Sigmoid colon (tissue), 4 donors: ENCODE measurements at regions not wholly inside any gene's neighbourhood (a gene's known extent, or its start where the extent isn't known, plus 50 kb on each side); places are given as distances from the start of the nearest gene placed in this dataset.

Source experiments
- POLR2A ChIP-seq, 2 donors: fragments of 450-650 bp; IDR thresholded peaks; one replicate each; pipeline ENCODE4 v1.6.1; 2016; ENCODE audit warnings: antibody characterized with exemption in 2 of 2, mild to moderate bottlenecking in 2 of 2, moderate library complexity in 2 of 2
- POLR2AphosphoS5 ChIP-seq, 4 donors: sonication (generic); formaldehyde crosslinking; IDR thresholded peaks; one replicate each; pipeline ENCODE4 v1.6.1; 2017; ENCODE audit warnings: antibody characterized with exemption in 4 of 4
- TF ChIP-seq, protein P1 (sequence below), 4 experiments: fragments of 450-650 bp in 3 of 4; fragments of 200-600 bp in 1 of 4; IDR thresholded peaks; one replicate each; pipeline ENCODE4 v1.5.1; 2016 to 2019; ENCODE audit warnings: antibody characterized with exemption in 4 of 4, mild to moderate bottlenecking in 3 of 4, moderate library complexity in 2 of 4

DNA sequence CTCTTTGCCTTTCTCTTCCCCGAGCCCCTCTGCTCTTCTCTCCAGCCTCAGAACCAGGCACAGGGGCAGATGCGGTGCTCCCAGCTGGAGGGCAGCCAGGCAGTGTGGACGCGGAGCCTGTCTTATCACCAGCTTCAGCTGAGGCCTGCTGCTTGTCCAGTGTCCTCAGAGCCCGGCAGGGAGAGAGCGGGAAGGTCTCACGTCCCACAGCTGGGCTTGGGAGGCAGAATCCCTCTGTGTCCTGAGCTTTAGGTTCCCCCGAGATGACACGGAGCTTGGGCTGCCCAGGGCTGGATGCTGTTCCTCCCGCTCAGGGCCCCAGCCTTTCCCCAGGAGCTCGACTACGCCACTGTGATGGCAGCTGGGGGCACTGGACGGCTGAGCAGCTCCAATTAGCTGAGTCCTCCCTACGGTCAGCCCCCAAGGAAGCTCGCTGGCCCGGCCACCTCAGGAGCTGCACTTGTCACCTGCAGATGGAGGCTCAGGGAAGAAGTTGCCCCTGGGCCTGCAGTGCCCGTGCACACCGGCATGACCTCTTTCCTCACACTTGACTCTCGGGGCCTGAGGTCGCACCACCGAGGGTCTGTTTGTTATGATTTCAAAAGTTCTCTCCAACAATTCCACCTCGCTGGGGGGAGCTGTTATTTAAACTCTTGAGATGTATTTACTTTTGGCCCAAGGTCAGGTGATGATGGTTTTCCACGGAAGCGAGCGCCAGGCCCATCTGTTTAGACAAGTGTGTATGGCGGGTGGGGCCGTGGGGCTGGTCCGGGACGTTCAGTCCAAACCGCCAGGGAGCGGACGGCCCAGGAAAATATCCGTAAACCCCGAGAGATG, 127.3 kb downstream of the SIK1 start:
- TF ChIP-seq, protein P1, sequence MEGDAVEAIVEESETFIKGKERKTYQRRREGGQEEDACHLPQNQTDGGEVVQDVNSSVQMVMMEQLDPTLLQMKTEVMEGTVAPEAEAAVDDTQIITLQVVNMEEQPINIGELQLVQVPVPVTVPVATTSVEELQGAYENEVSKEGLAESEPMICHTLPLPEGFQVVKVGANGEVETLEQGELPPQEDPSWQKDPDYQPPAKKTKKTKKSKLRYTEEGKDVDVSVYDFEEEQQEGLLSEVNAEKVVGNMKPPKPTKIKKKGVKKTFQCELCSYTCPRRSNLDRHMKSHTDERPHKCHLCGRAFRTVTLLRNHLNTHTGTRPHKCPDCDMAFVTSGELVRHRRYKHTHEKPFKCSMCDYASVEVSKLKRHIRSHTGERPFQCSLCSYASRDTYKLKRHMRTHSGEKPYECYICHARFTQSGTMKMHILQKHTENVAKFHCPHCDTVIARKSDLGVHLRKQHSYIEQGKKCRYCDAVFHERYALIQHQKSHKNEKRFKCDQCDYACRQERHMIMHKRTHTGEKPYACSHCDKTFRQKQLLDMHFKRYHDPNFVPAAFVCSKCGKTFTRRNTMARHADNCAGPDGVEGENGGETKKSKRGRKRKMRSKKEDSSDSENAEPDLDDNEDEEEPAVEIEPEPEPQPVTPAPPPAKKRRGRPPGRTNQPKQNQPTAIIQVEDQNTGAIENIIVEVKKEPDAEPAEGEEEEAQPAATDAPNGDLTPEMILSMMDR (IDR thresholded peaks at IDR 0.05) = no peak
- TF ChIP-seq POLR2AphosphoS5 (IDR thresholded peaks at IDR 0.05) (no peak), POLR2A (IDR thresholded peaks at IDR 0.05) (no peak)
